ENCODE measurements at regions not wholly inside any gene's neighbourhood (a gene's known extent, or its start where the extent isn't known, plus 50 kb on each side); places are given as distances from the start of the nearest gene placed in this dataset.
"Not testable (repeated sequence)": the region's sequence is repeated elsewhere in the genome, so short reads cannot be mapped to it uniquely, and the experiment has no call there.

GRCh38 chr10:45111509-45111908, 110.8 kb downstream of the ZNF22 start:
- Histone ChIP-seq H3K4me3 (no peak overlapping the region), H3K27ac (no peak overlapping the region), H3K4me1 (ENCODE audit: control insufficient read depth in 1 of 2, low read depth in 2 of 2) (no peaks in the 10 kb centered on the region), H3K36me3 (no peaks in the 10 kb centered on the region), H3K27me3 (replicated peaks; ENCODE audit: insufficient read depth) (no peaks in the 10 kb centered on the region), H3K9me3 (no peaks in the 10 kb centered on the region)
- DNase-seq (ENCODE audit: low spot score) (no peak), ATAC-seq (ENCODE audit: insufficient number of reproducible peaks, low FRiP score, low read depth) (no peak)
- TF ChIP-seq CTCF (IDR thresholded peaks at IDR 0.05) = no peak

GRCh38 chr10:45117940-45118339, 117.2 kb downstream of the ZNF22 start:
- H3K27ac ChIP-seq; H3K27me3 ChIP-seq (replicated peaks; ENCODE audit: insufficient read depth); H3K4me1 ChIP-seq (ENCODE audit: control insufficient read depth in 1 of 2, low read depth in 2 of 2); H3K4me3 ChIP-seq; DNase-seq (ENCODE audit: low spot score); H3K36me3 ChIP-seq; H3K9me3 ChIP-seq; ATAC-seq (ENCODE audit: insufficient number of reproducible peaks, low FRiP score, low read depth): not testable (repeated sequence)

GRCh38 chr10:45118929-45119328, 118.2 kb downstream of the ZNF22 start:
- no peak overlapping the region for H3K27ac ChIP-seq
- DNase-seq (ENCODE audit: low spot score) (no peak), ATAC-seq (ENCODE audit: insufficient number of reproducible peaks, low FRiP score, low read depth) (no peak)
- TF ChIP-seq CTCF (IDR thresholded peaks at IDR 0.05) = no peak
- H3K9me3 ChIP-seq = no peaks in the 10 kb centered on the region
- no peaks in the 10 kb centered on the region for H3K27me3 ChIP-seq (replicated peaks; ENCODE audit: insufficient read depth)
- H3K4me3 ChIP-seq = no peak overlapping the region
- no peaks in the 10 kb centered on the region for H3K36me3 ChIP-seq
- no peaks in the 10 kb centered on the region for H3K4me1 ChIP-seq (ENCODE audit: control insufficient read depth in 1 of 2, low read depth in 2 of 2)

- not testable (repeated sequence) for DNase-seq (ENCODE audit: low spot score); ATAC-seq (ENCODE audit: insufficient number of reproducible peaks, low FRiP score, low read depth); H3K27me3 ChIP-seq (replicated peaks; ENCODE audit: insufficient read depth); H3K36me3 ChIP-seq; H3K4me3 ChIP-seq; H3K4me1 ChIP-seq (ENCODE audit: control insufficient read depth in 1 of 2, low read depth in 2 of 2); H3K9me3 ChIP-seq; H3K27ac ChIP-seq
Measured at GRCh38 chr10:45122180-45122860, 121.6 kb downstream of the ZNF22 start.

- Histone ChIP-seq H3K27ac (no peak overlapping the region), H3K27me3 (replicated peaks; ENCODE audit: insufficient read depth) (no peaks in the 10 kb centered on the region), H3K9me3 (no peaks in the 10 kb centered on the region), H3K4me3 (no peak overlapping the region), H3K4me1 (ENCODE audit: control insufficient read depth in 1 of 2, low read depth in 2 of 2) (no peaks in the 10 kb centered on the region), H3K36me3 (no peaks in the 10 kb centered on the region)
- no peak for TF ChIP-seq CTCF (IDR thresholded peaks at IDR 0.05)
- ATAC-seq (ENCODE audit: insufficient number of reproducible peaks, low FRiP score, low read depth) = no peak
- DNase-seq (ENCODE audit: low spot score) = no peak
Measured at GRCh38 chr10:45135443-45136198, 134.9 kb downstream of the ZNF22 start.

- no peaks in the 10 kb centered on the region for H3K27me3 ChIP-seq (replicated peaks; ENCODE audit: insufficient read depth)
- no peak overlapping the region for H3K27ac ChIP-seq
- no peaks in the 10 kb centered on the region for H3K36me3 ChIP-seq
- no peaks in the 10 kb centered on the region for H3K9me3 ChIP-seq
- TF ChIP-seq CTCF (IDR thresholded peaks at IDR 0.05) = no peak
- H3K4me1 ChIP-seq (ENCODE audit: control insufficient read depth in 1 of 2, low read depth in 2 of 2) = no peaks in the 10 kb centered on the region
- H3K4me3 ChIP-seq = no peak overlapping the region
- DNase-seq (ENCODE audit: low spot score) (no peak), ATAC-seq (ENCODE audit: insufficient number of reproducible peaks, low FRiP score, low read depth) (no peak)
Measured at GRCh38 chr10:45136256-45136655, 135.5 kb downstream of the ZNF22 start.
